ENCODE measurements at regions not wholly inside any gene's neighbourhood (a gene's known extent, or its start where the extent isn't known, plus 50 kb on each side); places are given as distances from the start of the nearest gene placed in this dataset.

DNA sequence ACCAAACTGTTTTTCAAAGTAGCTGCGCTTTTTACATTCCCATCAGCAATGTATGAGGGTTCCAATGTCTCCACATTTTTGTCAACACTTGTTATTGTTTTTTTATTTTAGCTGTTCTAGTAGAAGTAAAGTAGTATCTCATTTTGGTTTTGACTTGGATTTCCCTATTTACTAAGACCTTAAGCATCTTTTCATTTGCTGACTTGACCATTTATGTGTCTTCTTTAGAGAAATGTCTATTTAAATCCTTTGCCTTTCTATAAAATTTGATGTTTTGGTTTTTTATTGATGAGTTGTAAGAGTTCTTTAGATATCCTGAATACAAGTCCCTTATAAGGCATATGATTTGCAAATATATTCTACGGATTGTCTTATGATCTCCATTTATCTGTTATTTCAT lies 110.6 kb downstream of the CD164 start:
- H3K4me1 ChIP-seq (ENCODE audit: control insufficient read depth in 1 of 2, insufficient read depth in 2 of 2, low read length in 2 of 2), result no peaks in the 10 kb centered on the region
- peaks cover 0 to 3% of the 10 kb centered on the region in 2 donors for H3K36me3 ChIP-seq (ENCODE audit: control insufficient read depth in 1 of 2, insufficient read depth in 2 of 2, low read length in 2 of 2)
- no peak overlapping the region for H3K27ac ChIP-seq (ENCODE audit: low read depth, low read length)
- no peak overlapping the region for H3K4me3 ChIP-seq (ENCODE audit: low read depth in 1 of 2, low read length in 2 of 2)
- peaks cover 0 to 5% of the 10 kb centered on the region in 2 donors for H3K9me3 ChIP-seq (ENCODE audit: control insufficient read depth in 1 of 2, low read length in 2 of 2)
- no peaks in the 10 kb centered on the region for H3K27me3 ChIP-seq (ENCODE audit: control insufficient read depth in 1 of 2, insufficient read depth in 2 of 2, low read length in 2 of 2)
- H3K9ac ChIP-seq (ENCODE audit: low read depth in 1 of 2, low read length in 2 of 2), result no peak overlapping the region

DNA sequence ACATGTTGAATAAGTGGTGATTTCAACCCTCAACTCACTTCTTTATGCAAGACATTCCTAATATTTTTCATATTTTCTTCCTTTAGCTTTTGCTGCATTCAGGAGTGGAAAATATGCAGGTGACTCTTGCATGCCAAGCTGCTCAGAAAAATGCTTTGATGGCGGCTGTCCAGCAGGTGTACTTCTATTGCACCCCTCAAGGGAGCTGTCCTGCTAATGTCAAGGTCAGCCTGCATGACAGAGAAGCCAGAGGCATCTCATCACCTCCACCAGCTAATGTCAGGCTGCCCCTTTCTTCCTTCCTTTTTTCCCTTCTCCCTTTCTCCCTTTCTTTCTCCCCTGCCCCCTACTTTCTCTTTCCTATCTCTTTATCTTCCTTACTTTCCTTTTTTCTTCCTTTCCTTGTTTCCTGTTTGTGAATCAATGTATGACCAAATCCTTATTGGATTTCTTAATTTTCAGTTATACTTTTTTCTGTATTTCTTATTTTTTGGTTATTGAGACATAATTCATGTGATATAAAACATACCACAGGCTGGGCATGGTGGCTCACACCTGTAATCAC lies 112.2 kb downstream of the CD164 start:
- Histone ChIP-seq H3K27me3 (ENCODE audit: control insufficient read depth in 1 of 2, insufficient read depth in 2 of 2, low read length in 2 of 2) (no peaks in the 10 kb centered on the region), H3K9me3 (ENCODE audit: control insufficient read depth in 1 of 2, low read length in 2 of 2) (peaks cover 0 to 5% of the 10 kb centered on the region in 2 donors), H3K27ac (ENCODE audit: low read depth, low read length) (no peak overlapping the region), H3K9ac (ENCODE audit: low read depth in 1 of 2, low read length in 2 of 2) (no peak overlapping the region), H3K4me1 (ENCODE audit: control insufficient read depth in 1 of 2, insufficient read depth in 2 of 2, low read length in 2 of 2) (no peaks in the 10 kb centered on the region), H3K36me3 (ENCODE audit: control insufficient read depth in 1 of 2, insufficient read depth in 2 of 2, low read length in 2 of 2) (peaks cover 0 to 3% of the 10 kb centered on the region in 2 donors), H3K4me3 (ENCODE audit: low read depth in 1 of 2, low read length in 2 of 2) (no peak overlapping the region)

DNA sequence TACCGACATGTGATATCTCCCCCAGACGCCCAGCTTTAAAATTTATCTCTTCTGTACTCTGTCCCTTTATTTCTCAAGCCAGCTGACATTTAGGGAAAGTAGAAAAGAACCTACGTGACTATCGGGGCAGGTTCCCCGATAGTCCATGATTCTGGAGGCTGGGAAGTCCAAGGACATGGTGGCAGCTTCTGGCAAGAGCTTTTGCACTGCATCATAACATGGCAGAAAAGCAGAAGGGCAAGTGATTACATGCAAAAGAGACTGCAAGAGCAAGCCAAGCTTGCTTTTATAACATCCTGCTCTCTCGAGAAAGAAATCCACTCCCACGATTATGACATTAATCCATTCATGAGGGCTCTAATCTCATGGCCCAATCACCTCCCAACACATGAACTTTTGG lies 113.2 kb downstream of the CD164 start:
- no peaks in the 10 kb centered on the region for H3K4me1 ChIP-seq (ENCODE audit: control insufficient read depth in 1 of 2, insufficient read depth in 2 of 2, low read length in 2 of 2)
- peaks cover 0 to 3% of the 10 kb centered on the region in 2 donors for H3K36me3 ChIP-seq (ENCODE audit: control insufficient read depth in 1 of 2, insufficient read depth in 2 of 2, low read length in 2 of 2)
- H3K9me3 ChIP-seq (ENCODE audit: control insufficient read depth in 1 of 2, low read length in 2 of 2), result peaks cover 0 to 5% of the 10 kb centered on the region in 2 donors
- H3K4me3 ChIP-seq (ENCODE audit: low read depth in 1 of 2, low read length in 2 of 2), result no peak overlapping the region
- H3K9ac ChIP-seq (ENCODE audit: low read depth in 1 of 2, low read length in 2 of 2), result no peak overlapping the region
- H3K27me3 ChIP-seq (ENCODE audit: control insufficient read depth in 1 of 2, insufficient read depth in 2 of 2, low read length in 2 of 2), result no peaks in the 10 kb centered on the region
- no peak overlapping the region for H3K27ac ChIP-seq (ENCODE audit: low read depth, low read length)

DNA sequence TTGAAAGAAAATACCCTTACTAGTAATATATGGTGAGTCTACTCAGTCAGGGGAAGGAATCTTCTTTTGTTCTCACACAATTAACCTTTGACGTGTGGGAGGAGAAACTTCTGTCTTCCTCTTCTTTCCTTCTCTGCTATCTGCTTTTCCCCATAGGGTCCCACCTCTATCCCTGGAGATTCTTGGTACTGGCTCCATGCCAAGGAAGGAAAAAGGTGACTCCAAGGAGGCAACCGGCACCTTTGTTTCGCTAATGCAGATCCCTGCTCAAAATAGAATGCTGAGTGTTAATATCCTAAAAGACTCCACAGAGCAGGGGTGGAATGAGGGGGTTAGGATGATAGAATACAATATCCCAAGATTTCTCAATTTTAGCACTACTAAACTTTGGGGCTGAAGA lies 116.7 kb downstream of the CD164 start:
- Histone ChIP-seq H3K4me1 (ENCODE audit: control insufficient read depth in 1 of 2, insufficient read depth in 2 of 2, low read length in 2 of 2) (no peaks in the 10 kb centered on the region), H3K9ac (ENCODE audit: low read depth in 1 of 2, low read length in 2 of 2) (no peak overlapping the region), H3K36me3 (ENCODE audit: control insufficient read depth in 1 of 2, insufficient read depth in 2 of 2, low read length in 2 of 2) (peaks cover 0 to 3% of the 10 kb centered on the region in 2 donors), H3K9me3 (ENCODE audit: control insufficient read depth in 1 of 2, low read length in 2 of 2) (peaks cover 0 to 5% of the 10 kb centered on the region in 2 donors), H3K27ac (ENCODE audit: low read depth, low read length) (no peak overlapping the region), H3K27me3 (ENCODE audit: control insufficient read depth in 1 of 2, insufficient read depth in 2 of 2, low read length in 2 of 2) (no peaks in the 10 kb centered on the region), H3K4me3 (ENCODE audit: low read depth in 1 of 2, low read length in 2 of 2) (no peak overlapping the region)

DNA sequence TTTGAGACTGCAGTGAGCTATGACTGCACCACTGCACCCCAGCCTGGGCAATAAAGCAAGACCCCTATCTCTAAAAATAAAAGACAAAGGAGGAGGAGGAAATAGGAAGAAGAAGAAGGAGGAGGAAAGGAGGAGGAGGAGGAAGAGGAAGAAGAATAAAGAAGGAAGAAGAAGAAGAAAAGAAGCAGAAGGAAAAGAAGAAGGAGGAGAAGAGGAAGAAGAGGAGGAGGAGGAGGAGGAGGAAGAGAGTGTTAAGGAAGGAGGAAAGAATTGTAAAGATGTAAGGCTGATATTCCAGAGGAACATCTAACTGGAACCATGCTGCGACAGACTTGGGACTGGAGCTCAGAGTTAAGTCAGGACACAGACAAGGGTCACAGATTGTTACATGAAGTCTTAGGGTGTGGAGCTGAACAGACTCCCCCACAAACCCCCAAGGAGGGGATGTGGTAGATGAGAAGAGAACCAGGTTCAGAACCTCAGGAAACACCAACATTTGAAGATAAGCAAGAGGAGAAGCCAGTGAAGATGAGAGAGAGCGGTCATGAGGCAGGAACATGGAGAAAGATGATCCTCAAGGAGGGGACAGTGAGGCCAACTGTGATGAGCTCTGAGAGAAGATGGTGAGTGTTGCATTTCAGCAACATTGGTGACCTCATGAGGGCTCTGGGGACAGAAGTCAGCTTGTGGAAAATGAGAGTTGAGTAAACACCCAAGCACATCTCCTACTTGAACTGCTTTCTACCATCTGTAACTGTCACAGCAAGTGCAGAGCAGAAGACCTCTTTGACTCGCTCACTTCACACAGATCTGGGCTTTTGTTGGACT lies 118.2 kb downstream of the CD164 start:
- Histone ChIP-seq H3K27me3 (ENCODE audit: control insufficient read depth in 1 of 2, insufficient read depth in 2 of 2, low read length in 2 of 2) (no peaks in the 10 kb centered on the region), H3K27ac (ENCODE audit: low read depth, low read length) (no peak overlapping the region), H3K9me3 (ENCODE audit: control insufficient read depth in 1 of 2, low read length in 2 of 2) (peaks cover 0 to 3% of the 10 kb centered on the region in 2 donors), H3K36me3 (ENCODE audit: control insufficient read depth in 1 of 2, insufficient read depth in 2 of 2, low read length in 2 of 2) (peaks cover 0 to 2% of the 10 kb centered on the region in 2 donors), H3K4me1 (ENCODE audit: control insufficient read depth in 1 of 2, insufficient read depth in 2 of 2, low read length in 2 of 2) (no peaks in the 10 kb centered on the region), H3K4me3 (ENCODE audit: low read depth in 1 of 2, low read length in 2 of 2) (no peak overlapping the region), H3K9ac (ENCODE audit: low read depth in 1 of 2, low read length in 2 of 2) (no peak overlapping the region)

DNA sequence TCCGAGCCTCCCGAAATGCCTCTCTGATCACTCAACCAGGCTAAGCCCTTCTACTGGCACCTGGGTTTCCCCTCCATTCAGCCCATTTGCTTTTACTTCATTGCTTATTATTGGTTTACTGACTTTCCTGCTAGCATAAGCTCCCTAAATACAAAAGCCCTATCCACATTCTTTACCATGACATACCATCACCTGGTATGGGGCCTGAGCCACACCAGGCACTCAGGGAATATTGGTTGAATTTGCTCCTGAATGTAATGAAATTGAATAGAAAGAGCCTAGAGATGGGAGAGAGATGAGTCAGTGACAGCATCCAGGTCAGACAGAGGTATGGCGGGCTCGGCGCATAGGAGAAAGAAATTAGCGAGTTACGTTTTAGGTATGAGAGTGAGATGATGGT lies 120.0 kb downstream of the CD164 start:
- H3K4me1 ChIP-seq (ENCODE audit: control insufficient read depth in 1 of 2, insufficient read depth in 2 of 2, low read length in 2 of 2), result no peaks in the 10 kb centered on the region
- no peak overlapping the region for H3K27ac ChIP-seq (ENCODE audit: low read depth, low read length)
- H3K9me3 ChIP-seq (ENCODE audit: control insufficient read depth in 1 of 2, low read length in 2 of 2), result no peaks in the 10 kb centered on the region

DNA sequence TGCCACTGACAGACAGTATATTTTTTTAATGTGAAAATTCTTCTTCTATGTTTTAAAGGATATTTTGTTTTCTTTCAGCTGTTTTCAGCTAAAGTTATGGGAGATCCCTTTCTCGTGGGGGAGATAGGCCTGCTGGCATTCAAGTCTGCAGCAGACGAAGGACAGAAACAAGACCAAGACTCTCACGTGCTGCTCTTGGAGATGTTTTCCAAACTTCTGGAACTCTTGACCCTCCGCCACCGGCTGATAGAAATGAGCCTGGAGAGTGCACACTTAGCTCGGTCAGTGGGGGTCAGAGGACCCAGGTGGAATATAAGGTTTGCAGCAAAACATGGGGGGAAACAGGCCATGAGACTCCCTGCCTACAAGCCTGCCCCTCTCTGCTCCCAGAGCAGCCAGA lies 120.5 kb downstream of the CD164 start:
- H3K27ac ChIP-seq (ENCODE audit: low read depth, low read length), result no peak overlapping the region
- no peaks in the 10 kb centered on the region for H3K27me3 ChIP-seq (ENCODE audit: control insufficient read depth in 1 of 2, insufficient read depth in 2 of 2, low read length in 2 of 2)
- no peaks in the 10 kb centered on the region for H3K36me3 ChIP-seq (ENCODE audit: control insufficient read depth in 1 of 2, insufficient read depth in 2 of 2, low read length in 2 of 2)
- H3K4me1 ChIP-seq (ENCODE audit: control insufficient read depth in 1 of 2, insufficient read depth in 2 of 2, low read length in 2 of 2), result no peaks in the 10 kb centered on the region
- no peaks in the 10 kb centered on the region for H3K9me3 ChIP-seq (ENCODE audit: control insufficient read depth in 1 of 2, low read length in 2 of 2)
- H3K4me3 ChIP-seq (ENCODE audit: low read depth in 1 of 2, low read length in 2 of 2), result no peak overlapping the region
- H3K9ac ChIP-seq (ENCODE audit: low read depth in 1 of 2, low read length in 2 of 2), result no peak overlapping the region

More for the DNA sequence above, 120.0 kb downstream of the CD164 start:
- Histone ChIP-seq H3K4me3 (ENCODE audit: low read depth in 1 of 2, low read length in 2 of 2) (no peak overlapping the region), H3K9ac (ENCODE audit: low read depth in 1 of 2, low read length in 2 of 2) (no peak overlapping the region), H3K36me3 (ENCODE audit: control insufficient read depth in 1 of 2, insufficient read depth in 2 of 2, low read length in 2 of 2) (no peaks in the 10 kb centered on the region), H3K27me3 (ENCODE audit: control insufficient read depth in 1 of 2, insufficient read depth in 2 of 2, low read length in 2 of 2) (no peaks in the 10 kb centered on the region)

DNA sequence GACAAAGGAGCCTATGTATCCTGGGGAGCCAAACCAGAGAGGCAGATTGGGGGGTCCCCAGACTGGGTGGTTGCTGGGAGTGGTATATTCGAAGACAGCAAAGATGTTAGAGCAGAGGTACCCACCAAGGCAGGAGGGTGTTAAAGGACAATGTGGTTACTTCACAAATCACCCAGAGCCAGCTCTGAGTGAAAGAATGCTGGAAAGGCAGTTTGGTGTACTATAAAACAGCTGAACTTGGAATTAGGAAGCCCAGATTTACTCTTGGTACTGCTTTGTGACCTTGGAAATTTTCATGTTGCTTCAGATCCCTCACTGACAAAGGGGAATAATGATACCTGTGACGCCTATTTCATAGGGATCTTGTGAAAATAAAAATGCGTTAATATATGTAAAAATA lies 121.6 kb downstream of the CD164 start:
- H3K9ac ChIP-seq (ENCODE audit: low read depth in 1 of 2, low read length in 2 of 2), result no peak overlapping the region
- no peak overlapping the region for H3K27ac ChIP-seq (ENCODE audit: low read depth, low read length)

DNA sequence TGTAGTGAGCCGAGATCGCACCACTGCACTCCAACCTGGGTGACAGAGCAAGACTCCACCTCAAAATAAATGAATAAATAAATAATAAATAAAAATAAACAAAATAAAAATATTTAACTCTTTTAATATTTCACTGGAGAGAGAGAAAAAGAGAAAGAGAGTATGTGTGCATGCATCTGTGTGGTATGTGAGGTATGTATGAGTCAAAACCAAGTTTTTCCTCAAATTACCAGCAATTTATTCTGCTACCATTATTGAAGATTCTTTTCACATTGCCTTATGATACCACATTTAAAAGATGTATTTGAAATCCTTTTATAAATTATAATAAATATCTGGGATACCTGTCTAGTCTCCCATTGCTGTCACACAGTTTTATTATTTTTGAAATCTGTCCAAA lies 122.1 kb downstream of the CD164 start:
- H3K27me3 ChIP-seq (ENCODE audit: control insufficient read depth in 1 of 2, insufficient read depth in 2 of 2, low read length in 2 of 2), result no peaks in the 10 kb centered on the region
- no peak overlapping the region for H3K9ac ChIP-seq (ENCODE audit: low read depth in 1 of 2, low read length in 2 of 2)
- H3K27ac ChIP-seq (ENCODE audit: low read depth, low read length), result no peak overlapping the region
- H3K4me3 ChIP-seq (ENCODE audit: low read depth in 1 of 2, low read length in 2 of 2), result no peak overlapping the region
- H3K9me3 ChIP-seq (ENCODE audit: control insufficient read depth in 1 of 2, low read length in 2 of 2), result no peaks in the 10 kb centered on the region
- no peaks in the 10 kb centered on the region for H3K4me1 ChIP-seq (ENCODE audit: control insufficient read depth in 1 of 2, insufficient read depth in 2 of 2, low read length in 2 of 2)
- no peaks in the 10 kb centered on the region for H3K36me3 ChIP-seq (ENCODE audit: control insufficient read depth in 1 of 2, insufficient read depth in 2 of 2, low read length in 2 of 2)

More for the DNA sequence above, 121.6 kb downstream of the CD164 start:
- Histone ChIP-seq H3K36me3 (ENCODE audit: control insufficient read depth in 1 of 2, insufficient read depth in 2 of 2, low read length in 2 of 2) (no peaks in the 10 kb centered on the region), H3K9me3 (ENCODE audit: control insufficient read depth in 1 of 2, low read length in 2 of 2) (no peaks in the 10 kb centered on the region), H3K27me3 (ENCODE audit: control insufficient read depth in 1 of 2, insufficient read depth in 2 of 2, low read length in 2 of 2) (no peaks in the 10 kb centered on the region), H3K4me1 (ENCODE audit: control insufficient read depth in 1 of 2, insufficient read depth in 2 of 2, low read length in 2 of 2) (no peaks in the 10 kb centered on the region), H3K4me3 (ENCODE audit: low read depth in 1 of 2, low read length in 2 of 2) (no peak overlapping the region)

DNA sequence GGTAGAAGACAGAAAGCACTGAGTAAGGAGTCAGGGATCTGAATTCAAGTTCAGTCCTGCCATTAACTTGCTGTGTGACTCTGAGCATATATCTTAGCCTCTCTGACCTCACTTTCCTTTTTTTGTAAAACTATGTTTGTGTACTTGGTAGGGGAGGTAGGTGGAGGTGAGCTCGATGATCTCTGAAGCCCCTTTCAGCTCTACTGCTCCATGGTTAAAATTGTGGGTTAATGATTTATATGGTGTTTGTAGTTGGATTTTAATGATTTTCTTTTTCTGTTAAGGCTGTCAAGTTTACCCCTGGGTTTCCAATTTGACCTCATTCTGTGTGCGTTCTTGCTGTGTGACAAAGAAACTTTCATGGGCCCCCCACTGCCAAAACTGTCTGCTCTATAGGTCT lies 124.1 kb downstream of the CD164 start:
- H3K36me3 ChIP-seq (ENCODE audit: control insufficient read depth in 1 of 2, insufficient read depth in 2 of 2, low read length in 2 of 2), result no peaks in the 10 kb centered on the region
- H3K4me1 ChIP-seq (ENCODE audit: control insufficient read depth in 1 of 2, insufficient read depth in 2 of 2, low read length in 2 of 2), result peaks cover 0 to 5% of the 10 kb centered on the region in 2 donors
- no peak overlapping the region for H3K9ac ChIP-seq (ENCODE audit: low read depth in 1 of 2, low read length in 2 of 2)
- H3K4me3 ChIP-seq (ENCODE audit: low read depth in 1 of 2, low read length in 2 of 2), result no peak overlapping the region
- no peaks in the 10 kb centered on the region for H3K27me3 ChIP-seq (ENCODE audit: control insufficient read depth in 1 of 2, insufficient read depth in 2 of 2, low read length in 2 of 2)
- H3K27ac ChIP-seq (ENCODE audit: low read depth, low read length), result no peak overlapping the region
- no peaks in the 10 kb centered on the region for H3K9me3 ChIP-seq (ENCODE audit: control insufficient read depth in 1 of 2, low read length in 2 of 2)
